ENCODE measurements at regions not wholly inside any gene's neighbourhood (a gene's known extent, or its start where the extent isn't known, plus 50 kb on each side); places are given as distances from the start of the nearest gene placed in this dataset.

DNA sequence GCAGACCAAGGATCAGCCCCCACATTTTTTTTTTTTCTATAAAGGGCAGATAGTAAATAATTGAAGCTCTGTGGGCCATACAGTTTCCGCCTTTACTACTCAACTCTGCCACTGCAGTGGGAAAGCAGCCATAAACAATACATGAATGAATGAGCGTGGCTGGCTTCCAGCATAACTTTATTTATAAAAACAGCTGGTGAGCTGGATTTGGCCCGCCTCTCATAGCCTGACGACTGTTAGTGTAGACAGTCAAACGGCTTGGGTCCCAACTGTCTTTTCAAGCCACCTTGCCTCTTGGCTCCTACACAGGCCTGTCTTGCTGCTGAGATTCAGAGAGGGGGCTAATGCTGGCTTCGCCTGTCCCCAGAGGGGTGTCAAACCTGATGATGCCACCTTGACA lies 169.8 kb upstream of the GPR26 start:
- TF ChIP-seq POLR2A (IDR thresholded peaks at IDR 0.05) (no peak), CTCF (IDR thresholded peaks at IDR 0.05) (no peak), POLR2AphosphoS5 (IDR thresholded peaks at IDR 0.05) (no peak)
